ENCODE measurements at regions not wholly inside any gene's neighbourhood (a gene's known extent, or its start where the extent isn't known, plus 50 kb on each side); places are given as distances from the start of the nearest gene placed in this dataset.
"Not testable (repeated sequence)": the region's sequence is repeated elsewhere in the genome, so short reads cannot be mapped to it uniquely, and the experiment has no call there.

- no peak for FAIRE-seq
- no peak for DNase-seq (ENCODE audit: insufficient read length, low spot score)
These were observed 640.7 kb upstream of the SOX9 start for GRCh38 chr17:71480099-71480498.

- no peak for FAIRE-seq
- no peak for DNase-seq (ENCODE audit: insufficient read length, low spot score)
These were observed 638.2 kb upstream of the SOX9 start for GRCh38 chr17:71482625-71483024.

DNA sequence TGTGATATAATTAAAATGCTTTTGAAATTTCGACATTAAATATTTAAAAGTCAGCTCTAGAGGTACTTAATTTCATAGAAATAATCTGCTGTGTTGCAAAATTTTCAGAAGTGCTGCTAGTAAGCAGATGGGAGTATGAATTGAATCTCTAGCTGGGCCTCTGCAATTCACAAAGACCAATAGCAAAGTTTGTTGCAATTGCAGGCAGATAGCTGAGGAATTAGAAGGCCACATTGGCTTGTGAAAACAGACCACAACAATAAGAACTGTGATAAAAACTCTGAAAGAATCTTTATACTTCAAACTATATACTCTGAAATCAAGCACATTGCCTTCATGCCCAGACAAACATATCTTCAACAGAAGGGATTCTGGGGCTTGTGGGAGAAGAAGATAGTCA, 636.3 kb upstream of the SOX9 start:
- FAIRE-seq (no peak), DNase-seq (ENCODE audit: insufficient read length, low spot score) (no peak)

DNA sequence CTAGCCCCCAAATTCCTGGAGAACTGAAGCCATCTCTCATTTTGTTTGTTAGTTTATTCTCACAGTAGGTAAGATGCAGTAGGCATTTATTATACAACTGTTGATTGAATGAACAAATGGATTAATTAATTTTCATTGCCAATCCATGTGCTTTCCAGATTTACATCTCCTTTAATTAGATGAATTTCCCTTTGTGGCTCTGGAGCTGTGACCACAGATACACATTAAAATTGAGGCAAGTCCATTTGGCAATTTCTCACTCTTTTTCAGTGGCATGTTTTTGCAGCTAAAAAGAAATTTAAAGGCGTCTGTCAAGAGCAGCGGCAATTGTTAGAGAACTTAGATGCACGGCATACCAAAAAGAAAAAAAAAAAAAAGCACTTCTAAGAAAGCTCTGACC, 635.4 kb upstream of the SOX9 start:
- no peak for FAIRE-seq
- no peak for DNase-seq (ENCODE audit: insufficient read length, low spot score)

DNA sequence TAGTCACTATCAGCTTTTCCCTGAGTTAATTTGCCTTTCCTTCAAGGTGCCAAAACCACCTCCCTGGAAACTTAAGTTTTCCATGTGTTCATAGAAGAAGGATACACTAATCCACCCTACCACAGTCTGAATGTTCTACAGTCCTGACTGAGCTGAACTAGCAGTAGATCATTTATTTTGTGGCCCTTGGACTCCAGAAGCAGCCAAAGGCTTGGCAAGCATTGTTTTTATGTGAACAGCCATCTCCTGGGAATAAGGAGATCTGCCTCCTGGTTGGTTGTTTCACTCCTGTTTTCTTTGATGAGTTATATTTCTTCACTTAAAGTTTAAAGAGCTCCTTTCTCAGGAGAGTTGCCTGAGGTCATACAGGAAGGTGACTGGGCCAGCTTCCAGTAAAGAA, 634.6 kb upstream of the SOX9 start:
- DNase-seq (ENCODE audit: insufficient read length, low spot score) = no peak
- no peak for FAIRE-seq

DNA sequence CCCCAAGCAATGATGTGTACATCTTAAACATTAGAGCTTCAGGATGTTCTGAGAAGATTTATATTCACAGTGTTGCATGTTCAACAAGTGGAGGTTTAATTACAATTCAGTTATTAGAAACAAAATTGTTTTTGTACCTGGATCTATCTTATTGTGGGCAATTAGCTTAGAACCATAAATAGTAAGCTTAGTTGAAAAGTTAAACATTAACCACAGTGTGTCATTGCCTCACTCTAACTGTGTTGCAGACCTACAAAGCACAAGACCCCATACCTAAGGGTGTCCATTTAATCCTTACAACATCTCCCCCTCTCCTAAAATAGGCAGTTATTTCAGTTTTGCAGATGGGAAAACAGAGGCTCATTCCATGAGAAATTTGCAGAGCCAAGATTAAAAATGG, 632.0 kb upstream of the SOX9 start:
- DNase-seq (ENCODE audit: insufficient read length, low spot score) (no peak), FAIRE-seq (peak; percentile 13)

DNA sequence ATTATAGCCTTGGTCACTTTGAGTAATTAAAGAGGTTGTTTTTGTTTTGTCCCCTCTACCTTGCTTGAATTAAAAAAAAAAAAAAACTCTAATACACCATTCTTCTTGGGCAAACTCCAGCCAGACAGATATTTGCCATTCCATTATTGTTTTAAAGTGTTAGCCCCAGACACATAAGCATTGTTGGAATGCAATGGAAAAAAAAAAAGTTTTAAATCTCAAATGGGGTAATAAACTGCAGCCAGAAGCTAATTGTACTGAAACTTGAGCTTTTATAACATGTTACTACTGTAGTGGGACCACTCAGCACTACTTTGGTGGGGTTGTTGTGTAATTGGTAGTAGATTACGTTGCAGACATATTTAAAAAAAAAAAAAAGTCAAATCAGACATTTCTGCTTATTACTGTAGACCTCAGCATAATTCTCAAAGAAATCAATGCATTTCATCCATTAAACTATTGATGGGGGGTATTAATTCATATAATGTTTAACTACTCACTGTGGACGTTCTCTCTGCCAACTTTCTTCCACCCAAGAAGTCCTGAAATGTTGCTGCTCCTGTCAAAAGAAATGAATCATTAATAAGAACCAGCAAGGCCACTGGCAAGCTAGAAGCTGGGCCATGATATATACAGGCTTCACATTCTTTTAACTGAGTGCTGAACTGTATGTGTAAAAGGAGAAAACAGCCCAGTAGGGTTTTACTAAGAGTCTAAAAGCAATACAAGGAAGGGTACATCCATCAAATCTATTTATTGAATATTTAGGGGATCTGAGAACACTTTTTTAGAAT, 626.6 kb upstream of the SOX9 start:
- DNase-seq (ENCODE audit: insufficient read length, low spot score) (no peak), FAIRE-seq (no peak)

GRCh38 chr17:71495420-71495819, 625.4 kb upstream of the SOX9 start:
- DNase-seq (ENCODE audit: insufficient read length, low spot score) = no peak
- FAIRE-seq = no peak

- DNase-seq (ENCODE audit: insufficient read length, low spot score) (no peak), FAIRE-seq (no peak)
These were observed 624.3 kb upstream of the SOX9 start for GRCh38 chr17:71496552-71496951.

- DNase-seq (ENCODE audit: insufficient read length, low spot score) (no peak), FAIRE-seq (no peak)
These were observed 619.9 kb upstream of the SOX9 start for GRCh38 chr17:71500761-71501555.

DNA sequence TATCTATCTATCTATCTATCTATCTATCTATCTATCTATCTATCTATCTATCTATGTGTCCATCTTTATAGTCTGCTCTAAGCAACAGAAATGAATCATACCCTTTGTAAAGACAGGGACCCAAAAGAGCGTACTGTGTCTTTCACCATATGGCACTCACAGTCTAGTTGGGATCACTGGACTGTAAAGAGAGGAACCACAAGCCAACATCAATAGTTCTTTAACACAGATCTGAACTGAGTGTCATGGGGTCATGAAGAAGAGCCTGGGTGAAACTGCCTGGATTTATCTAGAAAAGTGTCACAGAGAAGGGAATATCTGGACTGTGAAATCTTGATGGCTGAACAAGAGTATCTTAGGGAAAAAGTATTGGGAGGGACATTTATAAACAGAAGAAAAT, 619.1 kb upstream of the SOX9 start:
- DNase-seq (ENCODE audit: insufficient read length, low spot score) (no peak), FAIRE-seq (no peak)

DNA sequence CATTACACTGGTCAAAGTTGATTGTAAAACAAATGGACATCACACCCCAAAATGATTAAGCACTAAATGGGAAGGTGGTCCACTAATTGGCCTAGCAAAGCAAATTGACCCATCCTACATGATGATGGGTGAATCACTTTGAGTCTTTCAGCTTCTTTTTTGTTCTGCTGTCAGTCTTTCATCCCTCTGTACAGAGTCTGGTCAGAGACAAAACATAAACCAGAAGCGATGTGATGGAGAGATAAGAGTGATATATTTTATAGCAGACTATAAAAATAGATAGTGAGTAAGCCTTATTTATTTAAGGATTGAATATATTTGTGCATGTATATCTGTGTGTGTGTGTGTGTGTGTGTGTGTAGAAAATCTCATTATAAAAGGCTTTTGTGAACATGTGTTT, 618.4 kb upstream of the SOX9 start:
- DNase-seq (ENCODE audit: insufficient read length, low spot score) = no peak
- no peak for FAIRE-seq

- DNase-seq (ENCODE audit: insufficient read length, low spot score) = no peak
- no peak for FAIRE-seq
These were observed 616.9 kb upstream of the SOX9 start for GRCh38 chr17:71503710-71504465.

GRCh38 chr17:71505200-71505599, 615.6 kb upstream of the SOX9 start:
- FAIRE-seq (no peak), DNase-seq (ENCODE audit: insufficient read length, low spot score) (no peak)

DNA sequence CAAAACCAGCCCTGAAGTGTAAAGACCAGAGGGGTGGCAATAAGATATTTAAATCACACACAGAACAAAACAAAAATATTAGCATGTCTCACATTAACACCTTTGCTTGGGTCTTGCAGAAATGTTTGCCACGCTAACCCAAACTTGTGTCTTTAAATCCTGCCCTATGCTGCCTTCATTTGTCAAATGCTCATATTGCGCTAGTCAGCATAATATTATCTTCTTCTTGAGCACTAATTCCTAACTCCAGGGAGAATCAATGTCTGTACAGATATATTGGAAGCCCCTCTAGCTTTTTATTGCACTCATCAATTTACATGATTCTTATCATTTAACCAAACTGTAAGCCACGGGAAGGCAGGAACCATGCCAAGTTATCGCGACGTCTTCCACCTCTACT, 614.8 kb upstream of the SOX9 start:
- DNase-seq (ENCODE audit: insufficient read length, low spot score) = no peak
- FAIRE-seq = no peak

DNA sequence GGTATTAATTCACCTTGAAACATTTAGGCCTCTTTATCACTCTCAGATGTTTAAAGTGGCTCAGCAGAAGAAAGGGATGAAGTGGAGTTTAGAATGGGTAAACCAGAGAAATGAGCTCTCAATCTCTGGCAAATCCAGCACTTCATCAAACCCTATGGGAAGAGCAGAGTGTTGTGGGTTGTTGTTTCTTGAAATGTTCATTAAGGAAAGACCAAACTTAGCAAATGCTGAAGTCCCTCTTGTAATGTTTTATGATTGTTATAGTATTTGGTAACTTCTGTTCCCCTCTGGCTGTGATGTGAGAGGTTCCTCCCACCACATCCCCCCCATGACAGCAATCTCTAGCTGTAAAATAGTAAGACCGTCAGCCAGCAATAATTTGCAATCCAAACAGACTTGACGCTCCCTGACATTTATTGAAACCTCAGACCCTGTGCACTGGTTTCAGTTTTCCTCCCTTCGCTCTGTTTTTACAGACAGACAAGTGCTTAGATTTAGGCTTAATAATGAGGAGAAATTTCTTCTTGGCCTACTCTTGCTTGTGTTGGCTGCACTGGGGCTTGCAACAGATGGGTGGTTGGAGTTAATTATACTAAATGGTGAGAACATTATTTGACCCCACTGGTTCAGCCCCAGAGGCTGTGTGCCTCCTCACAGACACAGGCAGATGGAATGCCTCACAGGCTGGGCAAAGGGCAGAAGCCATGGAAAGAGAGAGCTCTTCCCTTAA, 609.4 kb upstream of the SOX9 start:
- FAIRE-seq = peak; percentile 52
- DNase-seq (ENCODE audit: insufficient read length, low spot score) = no peak

DNA sequence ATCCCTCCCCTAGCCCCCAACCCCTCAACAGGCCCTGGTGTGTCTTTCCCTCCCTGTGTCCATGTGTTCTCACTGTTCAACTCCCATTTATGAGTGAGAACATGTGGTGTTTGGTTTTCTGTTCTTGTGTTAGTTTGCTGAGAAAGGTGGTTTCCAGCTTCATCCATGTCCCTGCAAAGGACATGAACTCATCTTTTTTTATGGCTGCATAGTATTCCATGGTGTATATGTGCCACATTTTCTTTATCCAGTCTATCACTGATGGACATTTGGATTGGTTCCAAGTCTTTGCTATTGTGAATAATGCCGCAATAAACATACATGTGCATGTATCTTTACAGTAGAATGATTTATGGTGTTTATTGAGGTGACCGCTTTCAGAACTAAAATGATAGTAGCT, 607.1 kb upstream of the SOX9 start:
- DNase-seq (ENCODE audit: insufficient read length, low spot score); FAIRE-seq: not testable (repeated sequence)

- DNase-seq (ENCODE audit: insufficient read length, low spot score) (no peak), FAIRE-seq (no peak)
These were observed 604.7 kb upstream of the SOX9 start for GRCh38 chr17:71516149-71516548.

- DNase-seq (ENCODE audit: insufficient read length, low spot score) = no peak
- FAIRE-seq = no peak
These were observed 601.5 kb upstream of the SOX9 start for GRCh38 chr17:71519285-71519684.

- no peak for FAIRE-seq
These were observed 599.1 kb upstream of the SOX9 start for GRCh38 chr17:71521724-71522123.

DNA sequence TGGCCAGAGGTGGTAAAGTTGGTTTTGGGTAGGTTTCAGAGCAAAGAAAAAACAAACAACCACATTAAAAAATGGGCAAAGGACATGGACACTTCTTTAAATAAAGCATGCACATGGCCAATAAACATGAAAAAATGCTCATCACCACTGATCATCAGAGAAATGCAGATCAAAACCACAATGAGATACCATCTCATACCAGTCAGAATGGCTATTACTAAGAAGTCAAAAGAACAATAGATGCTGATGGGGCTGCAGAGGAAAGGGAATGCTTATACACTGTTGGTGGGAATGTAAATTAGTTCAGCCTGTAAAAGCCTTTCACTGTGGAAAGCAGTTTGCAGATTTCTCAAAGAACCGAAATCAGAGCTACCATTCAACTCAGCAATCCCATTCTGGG, 598.4 kb upstream of the SOX9 start:
- no peak for DNase-seq (ENCODE audit: insufficient read length, low spot score)

More at GRCh38 chr17:71521724-71522123, 599.1 kb upstream of the SOX9 start:
- no peak for DNase-seq (ENCODE audit: insufficient read length, low spot score)

More for the DNA sequence above, 598.4 kb upstream of the SOX9 start:
- FAIRE-seq = no peak
